Stimulated activated CD8-positive, alpha-beta memory T cell treated with anti-CD3 and anti-CD28 coated beads, Interleukin-4, amount 100 ng/mL, for 48 hours (primary cell): ENCODE measurements at regions not wholly inside any gene's neighbourhood (a gene's known extent, or its start where the extent isn't known, plus 50 kb on each side); places are given as distances from the start of the nearest gene placed in this dataset.
A peak's percentile ranks its signal among the peaks of the same experiment; 100 is the strongest.

Source experiments
- DNase-seq: peaks from one replicate; pipeline ENCODE4 v3.0.0-alpha.2; 2020

- no peak for DNase-seq
Measured at GRCh38 chr21:35682904-35683549, 377.3 kb downstream of the SETD4 start.

DNA sequence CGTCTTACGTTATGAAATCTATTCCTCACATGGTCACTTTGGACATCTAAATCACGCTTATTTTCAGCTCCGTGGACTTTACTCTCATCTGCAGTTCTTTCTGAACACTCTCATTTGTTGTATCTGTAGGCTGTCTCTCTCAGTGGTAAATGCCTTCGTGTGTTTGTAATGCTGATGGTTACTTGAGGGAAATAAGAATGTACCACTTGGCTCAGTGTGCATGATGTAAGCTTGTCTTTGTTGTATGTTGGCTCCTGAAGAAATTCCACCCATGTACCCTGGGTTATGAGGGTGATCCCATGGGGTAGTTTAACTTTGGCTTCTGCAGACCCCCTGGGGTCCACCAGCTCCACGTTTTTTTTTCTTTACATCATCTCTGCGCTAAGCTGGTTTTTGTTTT lies 378.4 kb downstream of the SETD4 start:
- DNase-seq: no peak

DNA sequence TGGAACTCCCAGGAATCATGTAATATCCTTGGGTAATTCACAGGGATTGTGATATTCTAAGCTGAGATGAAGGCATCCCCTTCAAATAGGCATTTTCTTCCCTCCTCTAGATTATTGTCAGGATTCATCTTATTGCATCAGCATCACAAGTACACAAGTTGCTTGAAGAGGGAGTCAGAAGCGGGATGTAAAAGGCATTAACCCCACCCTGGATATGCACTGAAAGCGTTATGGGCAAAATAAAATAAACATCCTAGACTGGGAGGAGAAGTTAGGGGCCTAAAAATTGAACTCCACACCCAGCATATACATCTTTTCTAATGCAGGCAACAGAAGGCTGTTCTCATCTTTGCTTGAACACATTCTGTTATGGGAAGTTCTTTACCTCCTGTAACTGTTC lies 381.2 kb downstream of the SETD4 start:
- DNase-seq: no peak

GRCh38 chr21:35678393-35678792 lies 381.9 kb downstream of the SETD4 start:
- DNase-seq: no peak

DNA sequence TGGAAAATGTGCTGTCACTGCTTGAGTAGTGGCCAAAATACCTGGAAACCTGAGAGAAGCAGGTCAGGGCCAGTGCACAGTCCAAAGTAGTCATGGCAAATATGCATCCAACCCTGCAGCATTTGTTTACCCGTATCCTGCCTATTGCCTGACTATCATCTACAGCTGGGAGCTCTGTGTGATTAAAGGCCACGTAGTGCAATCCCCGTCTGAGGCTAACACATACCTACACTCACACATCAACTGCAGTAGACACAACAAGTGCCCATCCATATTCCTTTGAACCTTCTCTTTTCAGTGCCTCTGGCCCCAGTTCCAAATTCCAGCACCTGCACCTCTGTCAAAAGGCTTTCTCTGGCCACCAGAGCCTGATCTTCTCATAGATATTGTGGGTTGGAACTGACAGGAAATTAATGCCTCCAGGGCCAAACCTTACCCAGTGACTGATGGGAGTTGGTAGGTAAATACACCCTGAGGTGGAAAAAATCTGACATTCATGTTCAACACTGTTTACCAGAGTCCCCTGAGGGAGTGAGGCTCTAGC lies 383.0 kb downstream of the SETD4 start:
- DNase-seq: no peak

- DNase-seq: no peak
Measured at GRCh38 chr21:35674895-35675470, 385.3 kb downstream of the SETD4 start.

DNA sequence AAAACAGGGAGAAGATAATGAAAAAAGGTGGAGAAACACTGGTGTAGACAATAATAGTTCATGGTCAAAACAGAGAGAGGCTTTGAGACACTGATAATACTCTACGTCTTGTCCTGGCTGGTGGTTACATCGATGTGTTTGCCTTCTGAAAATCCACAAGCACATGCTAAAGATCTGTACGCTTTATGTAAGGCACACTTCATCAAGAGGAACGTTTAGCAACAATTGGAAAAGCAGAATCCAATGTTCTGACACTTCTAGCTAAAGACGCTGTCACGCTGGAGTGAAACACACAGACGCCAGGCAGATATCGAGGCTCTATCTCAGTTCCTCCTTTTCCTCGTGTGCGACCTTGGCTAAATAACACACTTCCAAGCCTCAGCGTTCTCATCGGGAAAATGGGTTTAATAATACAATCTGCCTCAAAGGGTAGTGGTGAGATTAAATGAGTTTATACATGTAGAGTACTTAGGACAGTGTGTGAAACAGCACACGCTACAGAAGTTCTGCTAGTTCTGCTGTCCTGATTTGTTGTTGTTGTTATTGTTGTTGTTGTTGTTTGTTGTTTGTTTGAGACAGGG lies 386.1 kb downstream of the SETD4 start:
- no peak for DNase-seq

DNA sequence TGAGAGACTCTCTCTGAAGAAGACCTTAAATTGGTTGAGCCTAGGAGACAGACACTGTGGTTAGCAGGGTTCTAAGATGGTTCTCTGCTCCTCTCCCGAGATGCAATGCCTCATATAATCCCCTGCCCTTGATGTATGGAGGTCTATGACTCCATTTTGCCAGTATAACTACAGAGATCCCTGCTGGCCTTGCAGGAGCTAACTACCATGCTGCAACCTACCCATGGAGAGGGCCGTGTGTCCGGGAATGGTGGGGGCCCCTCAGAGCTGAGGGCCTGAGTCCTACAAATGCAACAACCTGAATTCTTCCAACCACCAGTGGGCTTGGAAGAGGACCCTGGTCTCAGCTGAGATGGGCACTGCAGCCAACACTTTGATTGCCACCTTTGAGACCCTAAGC lies 388.0 kb downstream of the SETD4 start:
- no peak for DNase-seq

GRCh38 chr21:35664683-35665082 lies 395.6 kb downstream of the SETD4 start:
- peak; percentile 26 for DNase-seq

GRCh38 chr21:35663856-35664606 lies 396.3 kb downstream of the SETD4 start:
- DNase-seq: no peak

- no peak for DNase-seq
Measured at GRCh38 chr21:35658242-35658641, 402.1 kb downstream of the SETD4 start.

- no peak for DNase-seq
Measured at GRCh38 chr21:35652872-35653271, 407.5 kb downstream of the SETD4 start.

GRCh38 chr21:35652196-35652595 lies 408.1 kb downstream of the SETD4 start:
- DNase-seq: no peak

- DNase-seq: no peak
Measured at GRCh38 chr21:35651196-35651595, 409.1 kb downstream of the SETD4 start.

DNA sequence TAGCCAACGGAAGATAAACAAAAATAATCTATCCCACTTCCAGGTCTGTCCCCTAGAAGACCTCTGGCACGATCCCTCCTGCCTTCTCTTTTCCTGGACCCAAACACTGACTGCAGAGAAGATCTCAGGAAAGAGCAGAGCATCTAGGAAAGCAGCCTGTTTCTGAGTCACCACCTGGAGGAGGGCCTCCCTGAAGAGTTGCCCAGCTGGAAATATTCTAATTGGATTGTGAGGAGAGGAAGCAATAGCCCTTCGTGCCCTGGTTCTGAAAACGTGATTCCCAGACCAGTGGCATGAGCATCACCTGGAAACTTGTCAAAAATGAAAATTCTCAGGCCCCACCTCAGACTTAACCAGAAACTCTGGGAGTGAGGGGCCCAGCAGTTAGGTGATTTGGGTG lies 411.1 kb downstream of the SETD4 start:
- DNase-seq: no peak

DNA sequence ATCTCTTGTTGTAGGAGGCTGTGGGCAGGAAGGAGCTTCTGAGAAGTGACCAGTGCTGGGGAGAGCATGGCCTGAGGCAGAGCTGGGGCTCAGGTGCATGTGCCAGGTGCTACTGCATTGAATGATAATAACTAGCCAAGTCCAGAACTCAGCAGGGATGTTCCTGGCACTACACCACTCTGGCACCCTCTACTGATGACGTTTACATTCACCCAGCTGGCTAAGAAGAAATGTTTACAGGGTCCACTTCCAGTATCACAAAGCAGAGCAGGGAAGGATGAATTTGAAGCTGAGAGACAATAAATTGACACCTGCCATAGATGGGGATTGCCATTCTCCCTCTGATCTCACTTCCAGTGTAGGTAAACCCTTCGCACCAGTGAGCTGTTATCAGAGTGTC lies 411.8 kb downstream of the SETD4 start:
- DNase-seq: no peak

- DNase-seq: no peak
Measured at GRCh38 chr21:35646606-35647005, 413.7 kb downstream of the SETD4 start.

DNA sequence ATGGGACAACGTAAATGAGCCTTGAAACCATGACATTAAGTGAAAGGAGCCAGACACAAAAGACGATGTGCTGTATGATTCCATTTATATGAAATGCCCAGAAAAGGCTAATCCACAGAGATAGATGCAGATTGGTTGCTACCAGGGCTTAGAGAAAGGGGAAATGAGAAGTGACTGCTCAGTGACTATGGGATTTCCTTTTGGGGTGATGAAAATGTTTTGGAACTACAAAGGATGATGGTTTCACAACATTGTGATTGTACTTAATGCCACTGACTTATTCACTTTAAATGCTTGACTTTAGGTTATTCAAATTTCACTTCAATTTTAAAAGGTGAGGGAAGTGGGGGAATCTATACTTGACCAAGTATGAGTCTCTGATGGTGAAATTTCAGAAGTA lies 414.3 kb downstream of the SETD4 start:
- DNase-seq: no peak

GRCh38 chr21:35644523-35644922 lies 415.8 kb downstream of the SETD4 start:
- no peak for DNase-seq

DNA sequence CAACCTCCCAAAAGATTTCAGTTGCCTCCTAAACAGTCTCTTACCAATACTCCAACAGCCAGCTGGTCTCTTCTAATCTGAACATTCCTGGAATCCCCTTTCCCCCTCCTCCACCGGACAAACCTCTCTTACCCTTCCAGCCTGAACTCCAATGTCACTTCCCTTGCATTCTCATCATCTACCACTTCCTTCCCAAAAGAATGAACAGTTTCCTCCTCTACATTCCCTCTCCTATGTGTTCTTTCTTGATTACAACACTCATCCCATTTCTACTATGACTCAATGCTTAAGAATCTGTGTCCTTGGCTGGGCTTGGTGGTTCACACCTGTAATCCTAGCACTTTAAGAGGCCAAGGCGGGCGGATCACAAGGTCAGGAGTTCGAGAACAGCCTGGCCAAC lies 417.1 kb downstream of the SETD4 start:
- DNase-seq: no peak

DNA sequence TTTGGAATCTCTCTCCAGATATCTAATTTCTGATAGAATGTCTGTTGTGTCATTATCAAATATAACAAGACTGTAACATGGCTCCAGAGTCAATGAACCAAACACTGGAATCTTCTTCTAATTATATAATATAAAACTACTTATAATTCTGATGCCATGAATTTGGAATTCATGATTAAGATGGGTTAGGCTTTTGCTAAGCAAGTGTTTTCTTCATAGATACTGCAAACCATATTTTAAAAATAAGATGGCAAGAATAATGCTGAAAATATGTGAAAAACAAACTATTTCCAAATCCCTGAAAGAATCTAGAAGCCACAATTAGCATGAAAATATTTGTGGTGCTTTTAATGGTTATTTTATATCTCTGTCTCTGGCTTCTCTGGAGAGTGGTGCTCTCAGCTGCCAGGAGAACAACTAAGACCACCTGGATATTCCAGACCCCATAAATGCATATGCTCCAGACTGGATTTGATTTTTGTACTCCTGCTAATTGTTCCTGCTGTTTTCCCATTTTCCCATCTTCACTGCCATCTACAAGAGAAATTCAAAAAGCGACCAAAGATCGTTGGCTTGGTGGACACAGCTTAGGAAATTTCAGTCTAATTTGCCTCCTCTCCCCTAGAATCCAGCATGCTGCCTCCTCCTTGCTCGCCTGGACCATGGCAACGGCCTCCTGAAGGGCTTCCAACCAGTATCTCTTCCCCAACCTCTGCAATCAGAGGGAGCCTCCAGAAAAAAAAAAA lies 418.9 kb downstream of the SETD4 start:
- DNase-seq: no peak

- DNase-seq: no peak
Measured at GRCh38 chr21:35637431-35637830, 422.9 kb downstream of the SETD4 start.

DNA sequence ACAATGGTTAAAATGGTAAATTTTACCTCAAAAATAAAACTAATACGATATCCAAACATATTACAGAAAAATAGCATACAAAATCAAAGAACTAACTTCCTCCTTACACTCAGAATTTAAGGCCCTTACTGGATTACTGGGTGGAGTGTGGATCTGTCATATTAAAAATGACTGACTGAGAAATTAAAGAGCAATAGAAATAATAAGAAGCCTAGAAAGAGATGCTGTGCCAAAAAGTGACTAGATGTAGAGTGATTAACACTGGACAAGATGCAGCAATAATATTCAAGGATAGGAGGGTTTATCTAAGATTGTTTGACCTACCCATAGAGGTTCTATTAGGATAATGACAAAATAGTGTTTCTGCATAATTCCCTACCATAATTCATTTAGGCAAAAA lies 424.3 kb downstream of the SETD4 start:
- no peak for DNase-seq
